SK-N-SH (cell line): ENCODE measurements at regions not wholly inside any gene's neighbourhood (a gene's known extent, or its start where the extent isn't known, plus 50 kb on each side); places are given as distances from the start of the nearest gene placed in this dataset.

ENCODE experiments used
- CTCF ChIA-PET: fragments of 300-600, 350-600 bp; formaldehyde crosslinking; extraction: SDS; loops from one replicate; lab custom pipeline; 2021; lab: Yijun Ruan, JAX
- POLR2A ChIA-PET: fragments of 350-600 bp; sonication (Branson Sonifier 250); formaldehyde crosslinking; extraction: SDS; loops from one replicate; lab custom pipeline; 2020; ENCODE audit warnings: antibody characterized with exemption, inconsistent platforms; lab: Yijun Ruan, JAX
- DNase-seq: peaks from one replicate; pipeline ENCODE4 v3.0.0; 2012
- H2AFZ ChIP-seq: fragments of 200-600 bp; sonication (generic); 2 replicates; pipeline ENCODE4 v1.8.1; 2016; ENCODE audit warnings: antibody characterized with exemption, mild to moderate bottlenecking, low read depth
- H3F3A ChIP-seq: fragments of 200-600 bp; sonication (generic); replicated peaks from 2 replicates; pipeline ENCODE3; 2016; ENCODE audit warnings: antibody characterized with exemption, mild to moderate bottlenecking; ENCODE audit not compliant: insufficient read depth
- H3K27ac ChIP-seq, 2 experiments: fragments of 200-500 bp in 1 of 2; fragments of 200-600 bp in 1 of 2; sonication (Bioruptor generic) in 1 of 2; sonication (generic), shearing (Covaris generic) in 1 of 2; 2 replicates each; pipeline versions ENCODE4 v1.5.1 to v1.6.1; 2014 to 2016; ENCODE audit warnings: low read depth in 2 of 2, inconsistent platforms in 1 of 2, low read length in 1 of 2, mild to moderate bottlenecking in 1 of 2, mixed read lengths in 1 of 2
- H3K27me3 ChIP-seq: fragments of 200-600 bp; sonication (generic), shearing (Covaris generic); 2 replicates; pipeline ENCODE4 v1.6.1; 2016; ENCODE audit warnings: mixed run types; ENCODE audit not compliant: insufficient read depth
- H3K36me3 ChIP-seq, 2 experiments: fragments of 200-500 bp in 1 of 2; fragments of 200-600 bp in 1 of 2; sonication (Bioruptor generic) in 1 of 2; sonication (generic) in 1 of 2; replicated peaks in 1 of 2; 2 replicates each; pipeline versions ENCODE3 to v1.5.1; 2014 to 2016; ENCODE audit warnings: low read length in 1 of 2, mild to moderate bottlenecking in 1 of 2; ENCODE audit not compliant: insufficient read depth in 2 of 2, control insufficient read depth in 1 of 2
- H3K4me1 ChIP-seq, 2 experiments: fragments of 200-500 bp in 1 of 2; fragments of 200-600 bp in 1 of 2; sonication (Bioruptor generic) in 1 of 2; sonication (generic), shearing (Covaris generic) in 1 of 2; 2 replicates each; pipeline versions ENCODE4 v1.5.1 to v1.6.1; 2014 to 2016; ENCODE audit warnings: low read depth in 1 of 2, low read length in 1 of 2, mixed run types in 1 of 2; ENCODE audit not compliant: insufficient read depth in 2 of 2, control insufficient read depth in 1 of 2
- H3K4me2 ChIP-seq: fragments of 200-600 bp; sonication (generic), shearing (Covaris generic); 2 replicates; pipeline ENCODE4 v1.6.1; 2017; ENCODE audit warnings: mixed run types
- H3K4me3 ChIP-seq, 2 experiments: fragments of 200-500 bp in 1 of 2; fragments of 200-600 bp in 1 of 2; sonication (Bioruptor generic) in 1 of 2; sonication (generic), shearing (Covaris generic) in 1 of 2; 2 replicates each; pipeline versions ENCODE4 v1.5.1 to v1.8.1; 2014 to 2016; ENCODE audit warnings: low read depth in 2 of 2, inconsistent platforms in 1 of 2, low read length in 1 of 2, mild to moderate bottlenecking in 1 of 2, mixed read lengths in 1 of 2, moderate library complexity in 1 of 2
- H3K79me2 ChIP-seq: fragments of 200-600 bp; sonication (generic); 2 replicates; pipeline ENCODE4 v1.8.1; 2017; ENCODE audit warnings: mild to moderate bottlenecking; ENCODE audit not compliant: insufficient read depth
- H3K9ac ChIP-seq: fragments of 200-600 bp; sonication (generic); 2 replicates; pipeline ENCODE4 v1.6.1; 2017; ENCODE audit warnings: mixed run types
- H3K9me2 ChIP-seq: fragments of 200-600 bp; sonication (generic); 2 replicates; pipeline ENCODE4 v1.6.1; 2017; ENCODE audit warnings: mixed run types
- H3K9me3 ChIP-seq: fragments of 200-600 bp; sonication (generic); 2 replicates; pipeline ENCODE4 v1.6.1; 2017; ENCODE audit warnings: mixed run types, mild to moderate bottlenecking, moderate library complexity
- H4K20me1 ChIP-seq: fragments of 200-600 bp; sonication (generic); 2 replicates; pipeline ENCODE4 v1.6.1; 2017; ENCODE audit warnings: mild to moderate bottlenecking, mixed run types; ENCODE audit not compliant: insufficient read depth
- CHD2 ChIP-seq: fragments of 150-350 bp; IDR thresholded peaks from 2 replicates; pipeline ENCODE4 v1.6.1; 2018; ENCODE audit warnings: low read length; ENCODE audit not compliant: partially characterized antibody
- CTCF ChIP-seq: fragments of 200-600 bp; sonication (generic); IDR thresholded peaks from 2 replicates; pipeline ENCODE4 v1.6.1; 2017; ENCODE audit warnings: antibody characterized with exemption, mild to moderate bottlenecking, moderate library complexity
- ELF1 ChIP-seq: IDR thresholded peaks from 2 replicates; pipeline ENCODE4 v1.4.0; 2012
- EZH2phosphoT487 ChIP-seq: fragments of 200-600 bp; sonication (generic); IDR thresholded peaks from 2 replicates; pipeline ENCODE4 v1.6.1; 2017; ENCODE audit warnings: low read depth, mixed run types, mild to moderate bottlenecking, antibody characterized with exemption, moderate library complexity, borderline replicate concordance
- FOSL2 ChIP-seq: IDR thresholded peaks from 2 replicates; pipeline ENCODE4 v1.4.0; 2012; ENCODE audit warnings: low read depth, mild to moderate bottlenecking, moderate library complexity, borderline replicate concordance
- FOXM1 ChIP-seq: IDR thresholded peaks from 2 replicates; pipeline ENCODE4 v1.4.0; 2012; ENCODE audit warnings: low read depth, mild to moderate bottlenecking
- GABPA ChIP-seq: IDR thresholded peaks from 2 replicates; pipeline ENCODE4 v1.4.0; 2012; ENCODE audit warnings: low read depth, mild to moderate bottlenecking
- IRF3 ChIP-seq: fragments of 150-350 bp; IDR thresholded peaks from 2 replicates; pipeline ENCODE4 v1.6.1; 2016; ENCODE audit warnings: mild to moderate bottlenecking, low read depth, low read length
- JUND ChIP-seq: IDR thresholded peaks from 2 replicates; pipeline ENCODE4 v1.4.0; 2012
- MXI1 ChIP-seq: IDR thresholded peaks from 2 replicates; pipeline ENCODE4 v1.6.1; 2012; ENCODE audit warnings: mild to moderate bottlenecking, low read depth, low read length, improper control_type of control experiment
- NRF1 ChIP-seq: IDR thresholded peaks from 2 replicates; pipeline ENCODE4 v1.6.1; 2012; ENCODE audit warnings: low read depth, mild to moderate bottlenecking, low read length
- POLR2AphosphoS5 ChIP-seq: IDR thresholded peaks from 2 replicates; pipeline ENCODE4 v1.6.1; 2012; ENCODE audit warnings: low read depth, low read length
- RAD21 ChIP-seq: IDR thresholded peaks from 2 replicates; pipeline ENCODE4 v1.6.1; 2012; ENCODE audit warnings: mild to moderate bottlenecking, low read length
- RCOR1 ChIP-seq: fragments of 150-350 bp; IDR thresholded peaks from 2 replicates; pipeline ENCODE4 v1.6.1; 2017; ENCODE audit warnings: antibody characterized with exemption, low read length
- RXRA ChIP-seq: IDR thresholded peaks from 2 replicates; pipeline ENCODE4 v1.4.0; 2012; ENCODE audit warnings: low read depth, mild to moderate bottlenecking, borderline replicate concordance
- SMC3 ChIP-seq: IDR thresholded peaks from 2 replicates; pipeline ENCODE4 v1.6.1; 2012; ENCODE audit warnings: low read depth, low read length, improper control_type of control experiment
- TAF1 ChIP-seq: IDR thresholded peaks from 2 replicates; pipeline ENCODE4 v1.6.1; 2012; ENCODE audit warnings: low read depth, mild to moderate bottlenecking, low read length, moderate library complexity, borderline replicate concordance
- TEAD4 ChIP-seq: IDR thresholded peaks from 2 replicates; pipeline ENCODE4 v1.4.0; 2012; ENCODE audit warnings: mild to moderate bottlenecking, borderline replicate concordance; ENCODE audit not compliant: insufficient read depth
- ZBTB33 ChIP-seq: IDR thresholded peaks from 2 replicates; pipeline ENCODE4 v1.4.0; 2012; ENCODE audit warnings: low read depth, borderline replicate concordance
- WGBS: methylation state at CpG from one replicate; pipeline ENCODE4 v1.1.6; 2017; ENCODE audit warnings: low lambda C conversion rate; 5-methylcytosine and 5-hydroxymethylcytosine counted together

GRCh38 chr2:44102790-44103562 is 65.7 kb upstream of the PPM1B start:
- Histone ChIP-seq H3K4me3 (no peak overlapping the region), H3K9me2 (no peaks in the 10 kb centered on the region), H3K4me1 (peaks cover 0 to 4% of the 10 kb centered on the region in 2 experiments; a peak in 3 of 4 replicates)
- CTCF ChIA-PET = interaction anchor here (1.2 kb wide), 1 partner anchor 16 kb away, joined by 3 read pairs; no protein-coding TSS in a partner anchor
- POLR2A ChIA-PET = no interaction called here
- no peak for DNase-seq
- TF ChIP-seq ZBTB33 (no peak), RCOR1 (no peak), EZH2phosphoT487 (no peak), FOXM1 (no peak), JUND (no peak), NRF1 (no peak), RAD21 (no peak), MXI1 (no peak), TAF1 (no peak), ELF1 (no peak), RXRA (no peak), IRF3 (no peak), GABPA (no peak)
- TF ChIP-seq, all 33 proteins: peak for 0
- no peak overlapping the region for H3K4me2 ChIP-seq
- H3K27ac ChIP-seq = no peak overlapping the region
- no peak overlapping the region for H3K9ac ChIP-seq
- H3K9me3 ChIP-seq = no peaks in the 10 kb centered on the region
- H3K36me3 ChIP-seq = no peaks in the 10 kb centered on the region
- no peak overlapping the region for H2AFZ ChIP-seq
- no peaks in the 10 kb centered on the region for H3F3A ChIP-seq
- 52% methylated on average over 8 of the region's 8 CpGs for WGBS
- H3K79me2 ChIP-seq = no peaks in the 10 kb centered on the region
- H3K27me3 ChIP-seq = no peaks in the 10 kb centered on the region
- no peaks in the 10 kb centered on the region for H4K20me1 ChIP-seq

- Histone ChIP-seq H3K9me3 (no peaks in the 10 kb centered on the region), H3K4me1 (peaks cover 0 to 4% of the 10 kb centered on the region in 2 experiments; a peak in 3 of 4 replicates), H4K20me1 (no peaks in the 10 kb centered on the region), H3K4me2 (no peak overlapping the region), H3K9ac (no peak overlapping the region), H3K36me3 (no peaks in the 10 kb centered on the region), H3K27me3 (no peaks in the 10 kb centered on the region), H3K79me2 (no peaks in the 10 kb centered on the region), H3K27ac (no peak overlapping the region), H3K9me2 (no peaks in the 10 kb centered on the region)
- CTCF ChIA-PET = interaction anchor here (1.6 kb wide), 1 partner anchor 59 kb away, joined by 5 read pairs; no protein-coding TSS in a partner anchor
- POLR2A ChIA-PET = no interaction called here
- WGBS = 87% methylated on average over 6 of the region's 6 CpGs
- DNase-seq = no peak
- TF ChIP-seq MXI1 (no peak), GABPA (no peak), TAF1 (no peak), IRF3 (no peak), RAD21 (no peak), POLR2AphosphoS5 (no peak), ELF1 (no peak), TEAD4 (no peak), SMC3 (no peak), CTCF (no peak), FOSL2 (no peak), CHD2 (no peak)
- TF ChIP-seq, all 33 proteins: peak for 0
- no peak overlapping the region for H3K4me3 ChIP-seq
- H2AFZ ChIP-seq = no peak overlapping the region
- H3F3A ChIP-seq = no peaks in the 10 kb centered on the region
Measured at GRCh38 chr2:44103639-44104038, 65.0 kb upstream of the PPM1B start.
